HG03139 (cell line): ENCODE measurements at regions not wholly inside any gene's neighbourhood (a gene's known extent, or its start where the extent isn't known, plus 50 kb on each side); places are given as distances from the start of the nearest gene placed in this dataset.

Source experiments
- ATAC-seq: cut with Tn5 transposase; IDR thresholded peaks from one replicate; pipeline ENCODE4 v1.9.1; 2021; ENCODE audit not compliant: unreplicated experiment

- ATAC-seq, result no peak
Measured at GRCh38 chr17:72056155-72056554, 64.7 kb upstream of the SOX9 start.

- ATAC-seq, result no peak
Measured at GRCh38 chr17:72056727-72057290, 64.0 kb upstream of the SOX9 start.

DNA sequence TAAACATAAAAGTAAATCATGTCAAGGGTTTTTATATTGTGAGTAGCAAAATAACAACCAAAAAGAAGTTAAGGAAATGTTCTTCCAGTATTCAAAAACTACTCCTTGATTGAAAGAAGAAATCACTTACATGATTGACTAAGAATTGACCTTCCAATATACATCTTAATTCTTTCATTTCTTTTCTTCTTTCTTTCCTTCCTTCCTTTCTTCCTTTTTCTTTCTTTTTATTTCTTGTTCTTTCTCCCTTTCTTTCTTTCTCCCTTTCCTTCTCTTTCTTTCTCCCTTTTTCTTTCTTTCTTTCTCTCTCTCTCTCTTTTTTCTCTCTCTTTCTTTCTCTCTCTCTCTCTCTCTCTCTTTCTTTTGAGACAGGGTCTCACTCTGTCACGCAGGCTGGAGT is 60.7 kb upstream of the SOX9 start:
- ATAC-seq, result no peak

- no peak for ATAC-seq
Measured at GRCh38 chr17:72063262-72063661, 57.6 kb upstream of the SOX9 start.

- ATAC-seq, result no peak
Measured at GRCh38 chr17:72063756-72064450, 56.9 kb upstream of the SOX9 start.

GRCh38 chr17:72064606-72065193 is 56.1 kb upstream of the SOX9 start:
- no peak for ATAC-seq

DNA sequence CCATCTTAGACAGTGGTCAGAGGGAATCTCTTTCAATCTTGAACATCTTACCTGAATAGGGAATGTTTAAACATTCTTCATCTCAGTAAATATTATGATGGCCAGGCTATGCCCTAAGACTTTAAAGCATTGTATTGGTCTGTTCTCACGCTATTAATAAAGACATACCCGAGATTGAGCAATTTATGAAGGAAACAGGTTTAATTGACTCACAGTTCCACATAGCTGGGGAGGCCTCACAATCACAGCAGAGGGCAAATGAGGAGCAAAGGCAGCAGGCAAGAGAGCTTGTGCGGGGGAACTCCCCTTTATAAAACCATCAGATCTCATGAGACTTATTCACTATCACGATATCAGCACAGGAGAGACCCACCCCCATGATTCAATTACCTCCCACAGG is 55.3 kb upstream of the SOX9 start:
- ATAC-seq, result no peak

GRCh38 chr17:72068643-72069042 is 52.2 kb upstream of the SOX9 start:
- no peak for ATAC-seq

- ATAC-seq, result no peak
Measured at GRCh38 chr17:72069586-72070202, 51.1 kb upstream of the SOX9 start.
